ENCODE measurements at regions not wholly inside any gene's neighbourhood (a gene's known extent, or its start where the extent isn't known, plus 50 kb on each side); places are given as distances from the start of the nearest gene placed in this dataset.

DNA sequence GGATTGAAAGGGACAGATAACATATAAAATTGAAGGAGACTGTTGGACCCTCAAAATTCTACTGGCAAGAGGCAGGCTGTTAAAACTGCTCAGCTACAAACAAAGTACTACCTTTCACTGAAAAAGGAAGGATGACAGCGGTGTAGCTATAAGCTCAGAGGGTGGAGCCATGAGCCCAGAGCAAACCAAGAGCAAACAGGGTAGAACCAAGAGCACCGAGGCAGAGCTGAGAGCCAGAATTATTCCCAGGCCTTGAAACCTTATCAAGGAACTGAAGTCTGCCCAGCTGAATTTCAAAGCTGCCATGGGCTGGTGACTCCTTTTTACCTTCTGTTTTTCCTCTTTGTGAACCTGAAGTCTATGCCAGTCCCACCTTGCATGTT lies 74.7 kb upstream of the SLC4A11 start:
- peak in 1 of 2 donors; percentile 9 for TF ChIP-seq POLR2A (IDR thresholded peaks at IDR 0.05)
- TF ChIP-seq, protein P1, sequence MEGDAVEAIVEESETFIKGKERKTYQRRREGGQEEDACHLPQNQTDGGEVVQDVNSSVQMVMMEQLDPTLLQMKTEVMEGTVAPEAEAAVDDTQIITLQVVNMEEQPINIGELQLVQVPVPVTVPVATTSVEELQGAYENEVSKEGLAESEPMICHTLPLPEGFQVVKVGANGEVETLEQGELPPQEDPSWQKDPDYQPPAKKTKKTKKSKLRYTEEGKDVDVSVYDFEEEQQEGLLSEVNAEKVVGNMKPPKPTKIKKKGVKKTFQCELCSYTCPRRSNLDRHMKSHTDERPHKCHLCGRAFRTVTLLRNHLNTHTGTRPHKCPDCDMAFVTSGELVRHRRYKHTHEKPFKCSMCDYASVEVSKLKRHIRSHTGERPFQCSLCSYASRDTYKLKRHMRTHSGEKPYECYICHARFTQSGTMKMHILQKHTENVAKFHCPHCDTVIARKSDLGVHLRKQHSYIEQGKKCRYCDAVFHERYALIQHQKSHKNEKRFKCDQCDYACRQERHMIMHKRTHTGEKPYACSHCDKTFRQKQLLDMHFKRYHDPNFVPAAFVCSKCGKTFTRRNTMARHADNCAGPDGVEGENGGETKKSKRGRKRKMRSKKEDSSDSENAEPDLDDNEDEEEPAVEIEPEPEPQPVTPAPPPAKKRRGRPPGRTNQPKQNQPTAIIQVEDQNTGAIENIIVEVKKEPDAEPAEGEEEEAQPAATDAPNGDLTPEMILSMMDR (IDR thresholded peaks at IDR 0.05) = no peak

Data from adrenal gland (tissue), 5 donors.